ENCODE measurements at regions not wholly inside any gene's neighbourhood (a gene's known extent, or its start where the extent isn't known, plus 50 kb on each side); places are given as distances from the start of the nearest gene placed in this dataset.

DNA sequence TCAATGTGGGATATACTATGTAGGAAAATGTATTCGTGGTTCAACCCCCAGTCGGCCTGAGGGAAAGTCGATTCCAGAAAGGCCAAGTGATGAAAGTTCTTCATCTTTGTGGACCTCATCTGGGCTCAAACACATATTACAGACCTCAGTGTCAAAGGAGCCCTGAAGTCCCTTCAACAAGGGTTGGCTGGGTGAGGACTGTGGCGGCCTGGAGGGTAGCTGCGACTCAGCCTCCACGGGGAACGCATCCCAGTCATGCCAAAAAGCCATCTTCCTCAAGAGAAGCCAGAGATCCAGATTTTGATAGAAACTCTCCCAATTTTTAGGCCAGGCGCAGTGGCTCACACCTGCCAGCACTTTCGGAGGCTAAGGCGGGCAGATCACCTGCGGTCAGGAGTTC, 158.6 kb upstream of the PTPN1 start:
- no peak for TF ChIP-seq CTCF (IDR thresholded peaks at IDR 0.05)
- TF ChIP-seq POLR2A (IDR thresholded peaks at IDR 0.05), result no peak

Data from gastroesophageal sphincter (tissue), 3 donors.